GM23338 (cell line): ENCODE measurements at regions not wholly inside any gene's neighbourhood (a gene's known extent, or its start where the extent isn't known, plus 50 kb on each side); places are given as distances from the start of the nearest gene placed in this dataset.

Experiments used
- ATAC-seq: fragments of 200-7000 bp; cut with Tn5 transposase; 3 replicates; pipeline ENCODE4 v1.9.1; 2020
- DNase-seq: peaks from one replicate; pipeline ENCODE4 v3.0.0-alpha.2; 2015; ENCODE audit warnings: low spot score
- H2AFZ ChIP-seq: fragments of 200-600 bp; sonication (generic); 2 replicates; pipeline ENCODE4 v1.8.0; 2016; ENCODE audit warnings: antibody characterized with exemption, mild to moderate bottlenecking, moderate library complexity
- H3F3A ChIP-seq: fragments of 200-600 bp; sonication (generic); replicated peaks from 2 replicates; pipeline ENCODE4 v1.8.0; 2017; ENCODE audit warnings: antibody characterized with exemption, mixed run types, low read depth
- H3K27ac ChIP-seq: fragments of 200-600 bp; sonication (generic); 2 replicates; pipeline ENCODE4 v1.6.1; 2016; ENCODE audit warnings: low read depth
- H3K27me3 ChIP-seq: fragments of 200-600 bp; sonication (generic); 2 replicates; pipeline ENCODE4 v1.8.0; 2016; ENCODE audit warnings: mild to moderate bottlenecking, mixed run types, moderate library complexity; ENCODE audit not compliant: insufficient read depth
- H3K36me3 ChIP-seq: fragments of 200-600 bp; sonication (generic); 2 replicates; pipeline ENCODE4 v1.8.0; 2016; ENCODE audit warnings: mild to moderate bottlenecking; ENCODE audit not compliant: insufficient read depth
- H3K4me1 ChIP-seq: fragments of 200-600 bp; sonication (generic); 2 replicates; pipeline ENCODE4 v1.8.0; 2016; ENCODE audit warnings: mild to moderate bottlenecking, moderate library complexity; ENCODE audit not compliant: insufficient read depth
- H3K4me2 ChIP-seq: fragments of 200-600 bp; sonication (generic); 2 replicates; pipeline ENCODE4 v1.7.1; 2017; ENCODE audit warnings: mixed run types
- H3K4me3 ChIP-seq: fragments of 200-600 bp; sonication (generic); 2 replicates; pipeline ENCODE4 v1.6.1; 2016; ENCODE audit warnings: mixed run types
- H3K79me2 ChIP-seq: fragments of 200-600 bp; sonication (generic); replicated peaks from 2 replicates; pipeline ENCODE4 v1.8.0; 2017; ENCODE audit warnings: mild to moderate bottlenecking; ENCODE audit not compliant: insufficient read depth
- H3K9me2 ChIP-seq: fragments of 200-600 bp; sonication (generic); 2 replicates; pipeline ENCODE4 v1.8.0; 2017; ENCODE audit not compliant: insufficient read depth
- H4K20me1 ChIP-seq: fragments of 200-600 bp; sonication (generic); replicated peaks from 2 replicates; pipeline ENCODE4 v1.8.0; 2017; ENCODE audit warnings: mild to moderate bottlenecking; ENCODE audit not compliant: insufficient read depth
- H3K27ac Mint-ChIP-seq: 2 replicates; pipeline ENCODE4 v1.8.0; 2020; ENCODE audit warnings: inconsistent platforms, mild to moderate bottlenecking, moderate library complexity, mixed read lengths
- H3K27me3 Mint-ChIP-seq: 3 replicates; pipeline ENCODE4 v1.8.0; 2022; ENCODE audit warnings: low read depth, mild to moderate bottlenecking, moderate library complexity, mixed read lengths, inconsistent platforms; ENCODE audit not compliant: insufficient read depth, poor library complexity
- H3K36me3 Mint-ChIP-seq: 3 replicates; pipeline ENCODE4 v1.8.0; 2021; ENCODE audit warnings: low read depth, mild to moderate bottlenecking, inconsistent platforms, moderate library complexity, mixed read lengths
- H3K4me1 Mint-ChIP-seq: 3 replicates; pipeline ENCODE4 v1.8.0; 2020; ENCODE audit warnings: mild to moderate bottlenecking, inconsistent platforms, mixed read lengths
- H3K4me3 Mint-ChIP-seq: 3 replicates; pipeline ENCODE4 v1.8.0; 2021; ENCODE audit warnings: moderate library complexity, mild to moderate bottlenecking, inconsistent platforms, mixed read lengths
- H3K9me3 Mint-ChIP-seq: 3 replicates; pipeline ENCODE4 v1.8.0; 2020; ENCODE audit warnings: moderate library complexity, mild to moderate bottlenecking, inconsistent platforms, mixed read lengths
- CREB1 ChIP-seq: fragments of 250-450 bp; sonication (Bioruptor Pico); IDR thresholded peaks from 2 replicates; pipeline ENCODE4 v1.5.0; 2020; ENCODE audit warnings: low read depth, mild to moderate bottlenecking, moderate library complexity
- EZH2 ChIP-seq: fragments of 200-600 bp; sonication (generic); IDR thresholded peaks from one replicate; pipeline ENCODE4 v1.8.0; 2017; ENCODE audit warnings: antibody characterized with exemption, mild to moderate bottlenecking, low read depth; ENCODE audit not compliant: unreplicated experiment
- EZH2phosphoT487 ChIP-seq: fragments of 200-600 bp; sonication (generic); IDR thresholded peaks from one replicate; pipeline ENCODE4 v1.8.1; 2018; ENCODE audit warnings: antibody characterized with exemption; ENCODE audit not compliant: unreplicated experiment
- JUNB ChIP-seq: IDR thresholded peaks from one replicate; pipeline ENCODE4 v1.6.1; 2016; ENCODE audit warnings: antibody characterized with exemption; ENCODE audit not compliant: unreplicated experiment
- NANOG ChIP-seq: IDR thresholded peaks from 2 replicates; pipeline ENCODE4 v1.6.1; 2016; ENCODE audit warnings: antibody characterized with exemption, borderline replicate concordance
- POLR2AphosphoS5 ChIP-seq: IDR thresholded peaks from 2 replicates; pipeline ENCODE4 v1.6.1; 2016; ENCODE audit warnings: antibody characterized with exemption, low read depth
- STAT1 ChIP-seq: IDR thresholded peaks from one replicate; pipeline ENCODE4 v1.6.1; 2016; ENCODE audit warnings: antibody characterized with exemption; ENCODE audit not compliant: unreplicated experiment
- ZNF114 ChIP-seq: fragments of 250-450 bp; sonication (Bioruptor Pico); IDR thresholded peaks from 2 replicates; pipeline ENCODE4 v1.5.0; 2020; ENCODE audit warnings: mild to moderate bottlenecking, moderate library complexity
- ZNF331 ChIP-seq: fragments of 250-450 bp; sonication (Bioruptor Pico); IDR thresholded peaks from 2 replicates; pipeline ENCODE4 v1.5.0; 2020; ENCODE audit warnings: low read depth, mild to moderate bottlenecking, moderate library complexity
- TF ChIP-seq, protein P1 (sequence below): fragments of 250-450 bp; sonication (Bioruptor Pico); IDR thresholded peaks from 2 replicates; pipeline ENCODE4 v1.5.0; 2020; ENCODE audit warnings: mild to moderate bottlenecking, moderate library complexity
- TF ChIP-seq, protein P2 (sequence below): IDR thresholded peaks from one replicate; pipeline ENCODE4 v1.6.1; 2018; ENCODE audit warnings: antibody characterized with exemption; ENCODE audit not compliant: unreplicated experiment
- TF ChIP-seq, protein P3 (sequence below), 2 experiments: fragments of 200-600 bp in 1 of 2; sonication (generic) in 1 of 2; conservative IDR thresholded peaks; 2 replicates each; pipeline versions ENCODE4 v1.5.1 to v1.6.1; 2016 to 2017; ENCODE audit warnings: antibody characterized with exemption in 2 of 2, low read depth in 2 of 2, mild to moderate bottlenecking in 2 of 2, moderate library complexity in 1 of 2
- TF ChIP-seq, protein P4 (sequence below): IDR thresholded peaks from 2 replicates; pipeline ENCODE4 v1.6.1; 2016; ENCODE audit warnings: antibody characterized with exemption

DNA sequence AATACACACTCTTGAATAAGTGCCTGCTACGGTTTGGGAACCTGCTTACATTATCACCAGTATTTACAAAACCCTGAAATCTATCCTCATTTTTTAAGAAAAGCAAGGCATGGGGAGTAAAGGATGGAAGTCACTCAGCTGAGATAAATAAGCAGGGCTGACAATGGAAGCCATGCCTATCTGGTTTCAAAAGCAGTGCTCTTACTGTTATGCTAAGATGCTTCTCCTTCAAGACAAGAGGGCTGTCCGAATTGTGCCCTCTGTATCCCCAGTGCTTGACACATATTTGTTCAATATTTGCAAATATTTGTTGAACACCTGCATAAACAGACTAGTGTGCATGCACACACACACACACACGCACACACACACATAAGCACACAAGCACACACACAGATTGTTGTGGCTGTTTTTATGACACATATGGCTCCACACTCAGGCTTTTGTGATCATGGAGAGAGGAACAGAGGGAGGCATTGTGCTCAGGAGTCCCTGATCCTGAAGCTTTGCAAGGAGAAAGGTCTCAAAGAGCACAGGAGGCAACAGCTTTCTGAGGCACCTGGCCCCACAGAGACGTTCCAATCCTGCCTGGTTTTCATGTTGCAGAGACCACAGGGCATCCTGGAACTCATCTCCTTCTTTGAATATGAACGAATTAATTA, 401.6 kb upstream of the CDH11 start:
- Mint-ChIP-seq H3K27me3 (peaks cover 5% of the 10 kb centered on the region), H3K9me3 (peaks cover 4% of the 10 kb centered on the region; the same call in 2 of the 3 replicates), H3K4me1 (peaks cover 44% of the 10 kb centered on the region), H3K4me3 (0 out of 3 replicates have a peak overlapping the region, but pooled peaks have one; percentile 37), H3K36me3 (no peaks in the 10 kb centered on the region), H3K27ac (peak overlapping the region; percentile 46; the same call in 1 of the 2 replicates)
- ATAC-seq = peak; percentile 74
- no peak overlapping the region for H3K27ac ChIP-seq
- H3K79me2 ChIP-seq = no peaks in the 10 kb centered on the region
- H3K9me2 ChIP-seq = peaks cover 11% of the 10 kb centered on the region
- H4K20me1 ChIP-seq = no peaks in the 10 kb centered on the region
- TF ChIP-seq EZH2phosphoT487 (no peak), ZNF331 (no peak), EZH2 (no peak), NANOG (no peak), CREB1 (CRISPR knock-in tag) (no peak), STAT1 (no peak), ZNF114 (CRISPR knock-in tag) (no peak), JUNB (no peak), POLR2AphosphoS5 (no peak)
- TF ChIP-seq, protein P1, sequence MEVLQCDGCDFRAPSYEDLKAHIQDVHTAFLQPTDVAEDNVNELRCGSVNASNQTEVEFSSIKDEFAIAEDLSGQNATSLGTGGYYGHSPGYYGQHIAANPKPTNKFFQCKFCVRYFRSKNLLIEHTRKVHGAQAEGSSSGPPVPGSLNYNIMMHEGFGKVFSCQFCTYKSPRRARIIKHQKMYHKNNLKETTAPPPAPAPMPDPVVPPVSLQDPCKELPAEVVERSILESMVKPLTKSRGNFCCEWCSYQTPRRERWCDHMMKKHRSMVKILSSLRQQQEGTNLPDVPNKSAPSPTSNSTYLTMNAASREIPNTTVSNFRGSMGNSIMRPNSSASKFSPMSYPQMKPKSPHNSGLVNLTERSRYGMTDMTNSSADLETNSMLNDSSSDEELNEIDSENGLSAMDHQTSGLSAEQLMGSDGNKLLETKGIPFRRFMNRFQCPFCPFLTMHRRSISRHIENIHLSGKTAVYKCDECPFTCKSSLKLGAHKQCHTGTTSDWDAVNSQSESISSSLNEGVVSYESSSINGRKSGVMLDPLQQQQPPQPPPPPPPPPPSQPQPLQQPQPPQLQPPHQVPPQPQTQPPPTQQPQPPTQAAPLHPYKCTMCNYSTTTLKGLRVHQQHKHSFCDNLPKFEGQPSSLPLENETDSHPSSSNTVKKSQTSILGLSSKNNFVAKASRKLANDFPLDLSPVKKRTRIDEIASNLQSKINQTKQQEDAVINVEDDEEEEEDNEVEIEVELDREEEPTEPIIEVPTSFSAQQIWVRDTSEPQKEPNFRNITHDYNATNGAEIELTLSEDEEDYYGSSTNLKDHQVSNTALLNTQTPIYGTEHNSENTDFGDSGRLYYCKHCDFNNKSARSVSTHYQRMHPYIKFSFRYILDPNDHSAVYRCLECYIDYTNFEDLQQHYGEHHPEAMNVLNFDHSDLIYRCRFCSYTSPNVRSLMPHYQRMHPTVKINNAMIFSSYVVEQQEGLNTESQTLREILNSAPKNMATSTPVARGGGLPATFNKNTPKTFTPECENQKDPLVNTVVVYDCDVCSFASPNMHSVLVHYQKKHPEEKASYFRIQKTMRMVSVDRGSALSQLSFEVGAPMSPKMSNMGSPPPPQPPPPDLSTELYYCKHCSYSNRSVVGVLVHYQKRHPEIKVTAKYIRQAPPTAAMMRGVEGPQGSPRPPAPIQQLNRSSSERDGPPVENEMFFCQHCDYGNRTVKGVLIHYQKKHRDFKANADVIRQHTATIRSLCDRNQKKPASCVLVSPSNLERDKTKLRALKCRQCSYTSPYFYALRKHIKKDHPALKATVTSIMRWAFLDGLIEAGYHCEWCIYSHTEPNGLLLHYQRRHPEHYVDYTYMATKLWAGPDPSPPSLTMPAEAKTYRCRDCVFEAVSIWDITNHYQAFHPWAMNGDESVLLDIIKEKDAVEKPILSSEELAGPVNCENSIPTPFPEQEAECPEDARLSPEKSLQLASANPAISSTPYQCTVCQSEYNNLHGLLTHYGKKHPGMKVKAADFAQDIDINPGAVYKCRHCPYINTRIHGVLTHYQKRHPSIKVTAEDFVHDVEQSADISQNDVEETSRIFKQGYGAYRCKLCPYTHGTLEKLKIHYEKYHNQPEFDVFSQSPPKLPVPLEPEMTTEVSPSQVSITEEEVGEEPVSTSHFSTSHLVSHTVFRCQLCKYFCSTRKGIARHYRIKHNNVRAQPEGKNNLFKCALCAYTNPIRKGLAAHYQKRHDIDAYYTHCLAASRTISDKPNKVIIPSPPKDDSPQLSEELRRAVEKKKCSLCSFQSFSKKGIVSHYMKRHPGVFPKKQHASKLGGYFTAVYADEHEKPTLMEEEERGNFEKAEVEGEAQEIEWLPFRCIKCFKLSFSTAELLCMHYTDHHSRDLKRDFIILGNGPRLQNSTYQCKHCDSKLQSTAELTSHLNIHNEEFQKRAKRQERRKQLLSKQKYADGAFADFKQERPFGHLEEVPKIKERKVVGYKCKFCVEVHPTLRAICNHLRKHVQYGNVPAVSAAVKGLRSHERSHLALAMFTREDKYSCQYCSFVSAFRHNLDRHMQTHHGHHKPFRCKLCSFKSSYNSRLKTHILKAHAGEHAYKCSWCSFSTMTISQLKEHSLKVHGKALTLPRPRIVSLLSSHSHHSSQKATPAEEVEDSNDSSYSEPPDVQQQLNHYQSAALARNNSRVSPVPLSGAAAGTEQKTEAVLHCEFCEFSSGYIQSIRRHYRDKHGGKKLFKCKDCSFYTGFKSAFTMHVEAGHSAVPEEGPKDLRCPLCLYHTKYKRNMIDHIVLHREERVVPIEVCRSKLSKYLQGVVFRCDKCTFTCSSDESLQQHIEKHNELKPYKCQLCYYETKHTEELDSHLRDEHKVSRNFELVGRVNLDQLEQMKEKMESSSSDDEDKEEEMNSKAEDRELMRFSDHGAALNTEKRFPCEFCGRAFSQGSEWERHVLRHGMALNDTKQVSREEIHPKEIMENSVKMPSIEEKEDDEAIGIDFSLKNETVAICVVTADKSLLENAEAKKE (CRISPR knock-in tag) = no peak
- TF ChIP-seq, protein P2, sequence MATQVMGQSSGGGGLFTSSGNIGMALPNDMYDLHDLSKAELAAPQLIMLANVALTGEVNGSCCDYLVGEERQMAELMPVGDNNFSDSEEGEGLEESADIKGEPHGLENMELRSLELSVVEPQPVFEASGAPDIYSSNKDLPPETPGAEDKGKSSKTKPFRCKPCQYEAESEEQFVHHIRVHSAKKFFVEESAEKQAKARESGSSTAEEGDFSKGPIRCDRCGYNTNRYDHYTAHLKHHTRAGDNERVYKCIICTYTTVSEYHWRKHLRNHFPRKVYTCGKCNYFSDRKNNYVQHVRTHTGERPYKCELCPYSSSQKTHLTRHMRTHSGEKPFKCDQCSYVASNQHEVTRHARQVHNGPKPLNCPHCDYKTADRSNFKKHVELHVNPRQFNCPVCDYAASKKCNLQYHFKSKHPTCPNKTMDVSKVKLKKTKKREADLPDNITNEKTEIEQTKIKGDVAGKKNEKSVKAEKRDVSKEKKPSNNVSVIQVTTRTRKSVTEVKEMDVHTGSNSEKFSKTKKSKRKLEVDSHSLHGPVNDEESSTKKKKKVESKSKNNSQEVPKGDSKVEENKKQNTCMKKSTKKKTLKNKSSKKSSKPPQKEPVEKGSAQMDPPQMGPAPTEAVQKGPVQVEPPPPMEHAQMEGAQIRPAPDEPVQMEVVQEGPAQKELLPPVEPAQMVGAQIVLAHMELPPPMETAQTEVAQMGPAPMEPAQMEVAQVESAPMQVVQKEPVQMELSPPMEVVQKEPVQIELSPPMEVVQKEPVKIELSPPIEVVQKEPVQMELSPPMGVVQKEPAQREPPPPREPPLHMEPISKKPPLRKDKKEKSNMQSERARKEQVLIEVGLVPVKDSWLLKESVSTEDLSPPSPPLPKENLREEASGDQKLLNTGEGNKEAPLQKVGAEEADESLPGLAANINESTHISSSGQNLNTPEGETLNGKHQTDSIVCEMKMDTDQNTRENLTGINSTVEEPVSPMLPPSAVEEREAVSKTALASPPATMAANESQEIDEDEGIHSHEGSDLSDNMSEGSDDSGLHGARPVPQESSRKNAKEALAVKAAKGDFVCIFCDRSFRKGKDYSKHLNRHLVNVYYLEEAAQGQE = no peak
- TF ChIP-seq, protein P3, sequence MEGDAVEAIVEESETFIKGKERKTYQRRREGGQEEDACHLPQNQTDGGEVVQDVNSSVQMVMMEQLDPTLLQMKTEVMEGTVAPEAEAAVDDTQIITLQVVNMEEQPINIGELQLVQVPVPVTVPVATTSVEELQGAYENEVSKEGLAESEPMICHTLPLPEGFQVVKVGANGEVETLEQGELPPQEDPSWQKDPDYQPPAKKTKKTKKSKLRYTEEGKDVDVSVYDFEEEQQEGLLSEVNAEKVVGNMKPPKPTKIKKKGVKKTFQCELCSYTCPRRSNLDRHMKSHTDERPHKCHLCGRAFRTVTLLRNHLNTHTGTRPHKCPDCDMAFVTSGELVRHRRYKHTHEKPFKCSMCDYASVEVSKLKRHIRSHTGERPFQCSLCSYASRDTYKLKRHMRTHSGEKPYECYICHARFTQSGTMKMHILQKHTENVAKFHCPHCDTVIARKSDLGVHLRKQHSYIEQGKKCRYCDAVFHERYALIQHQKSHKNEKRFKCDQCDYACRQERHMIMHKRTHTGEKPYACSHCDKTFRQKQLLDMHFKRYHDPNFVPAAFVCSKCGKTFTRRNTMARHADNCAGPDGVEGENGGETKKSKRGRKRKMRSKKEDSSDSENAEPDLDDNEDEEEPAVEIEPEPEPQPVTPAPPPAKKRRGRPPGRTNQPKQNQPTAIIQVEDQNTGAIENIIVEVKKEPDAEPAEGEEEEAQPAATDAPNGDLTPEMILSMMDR (conservative IDR thresholded peaks at IDR 0.05; ENCODE audit: low read depth in 2 of 2) = no peak
- TF ChIP-seq, protein P4, sequence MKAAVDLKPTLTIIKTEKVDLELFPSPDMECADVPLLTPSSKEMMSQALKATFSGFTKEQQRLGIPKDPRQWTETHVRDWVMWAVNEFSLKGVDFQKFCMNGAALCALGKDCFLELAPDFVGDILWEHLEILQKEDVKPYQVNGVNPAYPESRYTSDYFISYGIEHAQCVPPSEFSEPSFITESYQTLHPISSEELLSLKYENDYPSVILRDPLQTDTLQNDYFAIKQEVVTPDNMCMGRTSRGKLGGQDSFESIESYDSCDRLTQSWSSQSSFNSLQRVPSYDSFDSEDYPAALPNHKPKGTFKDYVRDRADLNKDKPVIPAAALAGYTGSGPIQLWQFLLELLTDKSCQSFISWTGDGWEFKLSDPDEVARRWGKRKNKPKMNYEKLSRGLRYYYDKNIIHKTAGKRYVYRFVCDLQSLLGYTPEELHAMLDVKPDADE = no peak
- H3K4me2 ChIP-seq = peak overlapping the region; percentile 49
- no peaks in the 10 kb centered on the region for H3K36me3 ChIP-seq
- H3K4me1 ChIP-seq = peaks cover 37% of the 10 kb centered on the region
- no peaks in the 10 kb centered on the region for H3K27me3 ChIP-seq
- H3K4me3 ChIP-seq = no peak overlapping the region
- peaks cover 8% of the 10 kb centered on the region; the same call in 1 of the 2 replicates for H3F3A ChIP-seq
- H2AFZ ChIP-seq = peak overlapping the region; percentile 49
- DNase-seq = peak; percentile 20
